ENCODE measurements at regions not wholly inside any gene's neighbourhood (a gene's known extent, or its start where the extent isn't known, plus 50 kb on each side); places are given as distances from the start of the nearest gene placed in this dataset.
"Not testable (repeated sequence)": the region's sequence is repeated elsewhere in the genome, so short reads cannot be mapped to it uniquely, and the experiment has no call there.

- H3K4me1 ChIP-seq (ENCODE audit: control insufficient read depth, insufficient read depth, low read length), result no peaks in the 10 kb centered on the region
- peaks cover 2% of the 10 kb centered on the region for H3K9me3 ChIP-seq (replicated peaks; ENCODE audit: low read length)
- no peaks in the 10 kb centered on the region for H3K27me3 ChIP-seq (ENCODE audit: control insufficient read depth, insufficient read depth, low read length)
- no peak overlapping the region for H3K4me3 ChIP-seq (ENCODE audit: low read length)
- no peak overlapping the region for H3K9ac ChIP-seq (ENCODE audit: low read depth, low read length)
- H3K36me3 ChIP-seq (ENCODE audit: insufficient read depth, low read length), result no peaks in the 10 kb centered on the region
- H3K4me2 ChIP-seq (ENCODE audit: low read length), result no peak overlapping the region
Measured at GRCh38 chr20:56730996-56731395, 101.9 kb downstream of the TFAP2C start.

GRCh38 chr20:56731476-56731875, 102.4 kb downstream of the TFAP2C start:
- no peaks in the 10 kb centered on the region for H3K27me3 ChIP-seq (ENCODE audit: control insufficient read depth, insufficient read depth, low read length)
- H3K9ac ChIP-seq (ENCODE audit: low read depth, low read length), result no peak overlapping the region
- no peak overlapping the region for H3K4me3 ChIP-seq (ENCODE audit: low read length)
- H3K4me1 ChIP-seq (ENCODE audit: control insufficient read depth, insufficient read depth, low read length), result no peaks in the 10 kb centered on the region
- no peak overlapping the region for H3K4me2 ChIP-seq (ENCODE audit: low read length)
- peaks cover 2% of the 10 kb centered on the region for H3K9me3 ChIP-seq (replicated peaks; ENCODE audit: low read length)
- no peaks in the 10 kb centered on the region for H3K36me3 ChIP-seq (ENCODE audit: insufficient read depth, low read length)

GRCh38 chr20:56733967-56734366, 104.9 kb downstream of the TFAP2C start:
- H3K9ac ChIP-seq (ENCODE audit: low read depth, low read length), result no peak overlapping the region
- H3K9me3 ChIP-seq (replicated peaks; ENCODE audit: low read length), result peaks cover 2% of the 10 kb centered on the region
- no peaks in the 10 kb centered on the region for H3K4me1 ChIP-seq (ENCODE audit: control insufficient read depth, insufficient read depth, low read length)
- no peaks in the 10 kb centered on the region for H3K36me3 ChIP-seq (ENCODE audit: insufficient read depth, low read length)
- no peaks in the 10 kb centered on the region for H3K27me3 ChIP-seq (ENCODE audit: control insufficient read depth, insufficient read depth, low read length)
- no peak overlapping the region for H3K4me3 ChIP-seq (ENCODE audit: low read length)
- H3K4me2 ChIP-seq (ENCODE audit: low read length), result no peak overlapping the region

- no peaks in the 10 kb centered on the region for H3K9me3 ChIP-seq (replicated peaks; ENCODE audit: low read length)
- H3K4me3 ChIP-seq (ENCODE audit: low read length), result no peak overlapping the region
- no peak overlapping the region for H3K4me2 ChIP-seq (ENCODE audit: low read length)
- H3K36me3 ChIP-seq (ENCODE audit: insufficient read depth, low read length), result no peaks in the 10 kb centered on the region
- H3K4me1 ChIP-seq (ENCODE audit: control insufficient read depth, insufficient read depth, low read length), result no peaks in the 10 kb centered on the region
- H3K27me3 ChIP-seq (ENCODE audit: control insufficient read depth, insufficient read depth, low read length), result no peaks in the 10 kb centered on the region
- H3K9ac ChIP-seq (ENCODE audit: low read depth, low read length), result no peak overlapping the region
Measured at GRCh38 chr20:56735084-56735642, 106.1 kb downstream of the TFAP2C start.

- Histone ChIP-seq H3K27me3 (ENCODE audit: control insufficient read depth, insufficient read depth, low read length) (no peaks in the 10 kb centered on the region), H3K4me2 (ENCODE audit: low read length) (no peak overlapping the region), H3K9me3 (replicated peaks; ENCODE audit: low read length) (no peaks in the 10 kb centered on the region), H3K4me1 (ENCODE audit: control insufficient read depth, insufficient read depth, low read length) (no peaks in the 10 kb centered on the region), H3K36me3 (ENCODE audit: insufficient read depth, low read length) (no peaks in the 10 kb centered on the region), H3K4me3 (ENCODE audit: low read length) (no peak overlapping the region), H3K9ac (ENCODE audit: low read depth, low read length) (no peak overlapping the region)
Measured at GRCh38 chr20:56736285-56736857, 107.3 kb downstream of the TFAP2C start.

- H3K4me2 ChIP-seq (ENCODE audit: low read length); H3K9ac ChIP-seq (ENCODE audit: low read depth, low read length); H3K4me1 ChIP-seq (ENCODE audit: control insufficient read depth, insufficient read depth, low read length); H3K4me3 ChIP-seq (ENCODE audit: low read length); H3K9me3 ChIP-seq (replicated peaks; ENCODE audit: low read length); H3K36me3 ChIP-seq (ENCODE audit: insufficient read depth, low read length); H3K27me3 ChIP-seq (ENCODE audit: control insufficient read depth, insufficient read depth, low read length): not testable (repeated sequence)
Measured at GRCh38 chr20:56744325-56744821, 115.3 kb downstream of the TFAP2C start.

- H3K9me3 ChIP-seq (replicated peaks; ENCODE audit: low read length), result peaks cover 4% of the 10 kb centered on the region
- no peaks in the 10 kb centered on the region for H3K4me1 ChIP-seq (ENCODE audit: control insufficient read depth, insufficient read depth, low read length)
- H3K4me2 ChIP-seq (ENCODE audit: low read length), result no peak overlapping the region
- H3K36me3 ChIP-seq (ENCODE audit: insufficient read depth, low read length), result no peaks in the 10 kb centered on the region
- no peaks in the 10 kb centered on the region for H3K27me3 ChIP-seq (ENCODE audit: control insufficient read depth, insufficient read depth, low read length)
- no peak overlapping the region for H3K4me3 ChIP-seq (ENCODE audit: low read length)
- no peak overlapping the region for H3K9ac ChIP-seq (ENCODE audit: low read depth, low read length)
Measured at GRCh38 chr20:56748476-56749377, 119.6 kb downstream of the TFAP2C start.

GRCh38 chr20:56750430-56750829, 121.3 kb downstream of the TFAP2C start:
- no peaks in the 10 kb centered on the region for H3K27me3 ChIP-seq (ENCODE audit: control insufficient read depth, insufficient read depth, low read length)
- H3K36me3 ChIP-seq (ENCODE audit: insufficient read depth, low read length), result no peaks in the 10 kb centered on the region
- H3K4me2 ChIP-seq (ENCODE audit: low read length), result no peak overlapping the region
- no peak overlapping the region for H3K4me3 ChIP-seq (ENCODE audit: low read length)
- H3K9ac ChIP-seq (ENCODE audit: low read depth, low read length), result no peak overlapping the region
- H3K4me1 ChIP-seq (ENCODE audit: control insufficient read depth, insufficient read depth, low read length), result no peaks in the 10 kb centered on the region
- peaks cover 4% of the 10 kb centered on the region for H3K9me3 ChIP-seq (replicated peaks; ENCODE audit: low read length)

GRCh38 chr20:56752274-56752673, 123.2 kb downstream of the TFAP2C start:
- no peaks in the 10 kb centered on the region for H3K36me3 ChIP-seq (ENCODE audit: insufficient read depth, low read length)
- H3K4me2 ChIP-seq (ENCODE audit: low read length), result no peak overlapping the region
- H3K27me3 ChIP-seq (ENCODE audit: control insufficient read depth, insufficient read depth, low read length), result no peaks in the 10 kb centered on the region
- no peak overlapping the region for H3K4me3 ChIP-seq (ENCODE audit: low read length)
- H3K9ac ChIP-seq (ENCODE audit: low read depth, low read length), result no peak overlapping the region
- H3K4me1 ChIP-seq (ENCODE audit: control insufficient read depth, insufficient read depth, low read length), result no peaks in the 10 kb centered on the region
- H3K9me3 ChIP-seq (replicated peaks; ENCODE audit: low read length), result no peaks in the 10 kb centered on the region

- Histone ChIP-seq H3K9me3 (replicated peaks; ENCODE audit: low read length) (no peaks in the 10 kb centered on the region), H3K4me2 (ENCODE audit: low read length) (no peak overlapping the region), H3K27me3 (ENCODE audit: control insufficient read depth, insufficient read depth, low read length) (no peaks in the 10 kb centered on the region), H3K36me3 (ENCODE audit: insufficient read depth, low read length) (no peaks in the 10 kb centered on the region), H3K4me1 (ENCODE audit: control insufficient read depth, insufficient read depth, low read length) (no peaks in the 10 kb centered on the region), H3K9ac (ENCODE audit: low read depth, low read length) (no peak overlapping the region), H3K4me3 (ENCODE audit: low read length) (no peak overlapping the region)
Measured at GRCh38 chr20:56755201-56755600, 126.1 kb downstream of the TFAP2C start.

GRCh38 chr20:56756658-56757057, 127.6 kb downstream of the TFAP2C start:
- not testable (repeated sequence) for H3K36me3 ChIP-seq (ENCODE audit: insufficient read depth, low read length); H3K4me2 ChIP-seq (ENCODE audit: low read length); H3K27me3 ChIP-seq (ENCODE audit: control insufficient read depth, insufficient read depth, low read length); H3K4me1 ChIP-seq (ENCODE audit: control insufficient read depth, insufficient read depth, low read length); H3K9me3 ChIP-seq (replicated peaks; ENCODE audit: low read length); H3K4me3 ChIP-seq (ENCODE audit: low read length); H3K9ac ChIP-seq (ENCODE audit: low read depth, low read length)

Data from skeletal muscle satellite cell (primary cell).